HG03521 (cell line): ENCODE measurements at regions not wholly inside any gene's neighbourhood (a gene's known extent, or its start where the extent isn't known, plus 50 kb on each side); places are given as distances from the start of the nearest gene placed in this dataset.

Source experiments
- ATAC-seq: cut with Tn5 transposase; IDR thresholded peaks from one replicate; pipeline ENCODE4 v1.9.1; 2021; ENCODE audit warnings: mild to moderate bottlenecking, moderate library complexity; ENCODE audit not compliant: unreplicated experiment

GRCh38 chr5:124648902-124649467 is 97.5 kb downstream of the ZNF608 start:
- ATAC-seq = no peak

GRCh38 chr5:124647352-124647751 is 99.1 kb downstream of the ZNF608 start:
- ATAC-seq = no peak

GRCh38 chr5:124645396-124645795 is 101.0 kb downstream of the ZNF608 start:
- no peak for ATAC-seq

- ATAC-seq = no peak
Measured at GRCh38 chr5:124644582-124644981, 101.9 kb downstream of the ZNF608 start.

GRCh38 chr5:124644138-124644537 is 102.3 kb downstream of the ZNF608 start:
- no peak for ATAC-seq

- no peak for ATAC-seq
Measured at GRCh38 chr5:124643336-124643735, 103.1 kb downstream of the ZNF608 start.

- peak; percentile 43 for ATAC-seq
Measured at GRCh38 chr5:124642151-124642550, 104.3 kb downstream of the ZNF608 start.

GRCh38 chr5:124641154-124641792 is 105.2 kb downstream of the ZNF608 start:
- no peak for ATAC-seq

GRCh38 chr5:124639095-124639665 is 107.3 kb downstream of the ZNF608 start:
- ATAC-seq = no peak

GRCh38 chr5:124637011-124637410 is 109.4 kb downstream of the ZNF608 start:
- no peak for ATAC-seq

GRCh38 chr5:124634741-124635323 is 111.6 kb downstream of the ZNF608 start:
- ATAC-seq = no peak

GRCh38 chr5:124634228-124634739 is 112.2 kb downstream of the ZNF608 start:
- ATAC-seq = no peak

GRCh38 chr5:124633209-124633608 is 113.2 kb downstream of the ZNF608 start:
- no peak for ATAC-seq

- ATAC-seq = no peak
Measured at GRCh38 chr5:124631874-124632550, 114.4 kb downstream of the ZNF608 start.

GRCh38 chr5:124630767-124631704 is 115.4 kb downstream of the ZNF608 start:
- peak; percentile 75 for ATAC-seq

- ATAC-seq = no peak
Measured at GRCh38 chr5:124628721-124629596, 117.5 kb downstream of the ZNF608 start.

- no peak for ATAC-seq
Measured at GRCh38 chr5:124627815-124628595, 118.4 kb downstream of the ZNF608 start.

GRCh38 chr5:124626053-124626452 is 120.4 kb downstream of the ZNF608 start:
- no peak for ATAC-seq

GRCh38 chr5:124623265-124623664 is 123.2 kb downstream of the ZNF608 start:
- no peak for ATAC-seq
